Mesendoderm (in vitro differentiated cells): ENCODE measurements at regions not wholly inside any gene's neighbourhood (a gene's known extent, or its start where the extent isn't known, plus 50 kb on each side); places are given as distances from the start of the nearest gene placed in this dataset.

Experiments used
- DNase-seq: peaks from one replicate; pipeline ENCODE4 v3.0.0; 2013
- H2AK5ac ChIP-seq: 2 replicates; pipeline ENCODE4 v1.6.1; 2013; ENCODE audit warnings: low read length, inconsistent platforms
- H2BK120ac ChIP-seq: 2 replicates; pipeline ENCODE4 v1.6.1; 2013; ENCODE audit warnings: low read depth, mild to moderate bottlenecking, low read length, moderate library complexity, mixed read lengths
- H2BK15ac ChIP-seq: replicated peaks from 2 replicates; pipeline ENCODE4 v1.6.1; 2013; ENCODE audit warnings: low read depth, mild to moderate bottlenecking, moderate library complexity
- H2BK5ac ChIP-seq: 2 replicates; pipeline ENCODE4 v1.6.1; 2013; ENCODE audit warnings: low read length, inconsistent platforms
- H3K18ac ChIP-seq: 2 replicates; pipeline ENCODE4 v1.6.1; 2013; ENCODE audit warnings: mild to moderate bottlenecking, low read length, mixed read lengths
- H3K23ac ChIP-seq: one replicate; pipeline ENCODE4 v1.6.1; 2013; ENCODE audit warnings: low read length
- H3K27ac ChIP-seq: 2 replicates; pipeline ENCODE4 v1.5.1; 2013; ENCODE audit warnings: low read depth, mild to moderate bottlenecking, inconsistent platforms, low read length, moderate library complexity
- H3K27me3 ChIP-seq: 2 replicates; pipeline ENCODE4 v1.6.1; 2013; ENCODE audit warnings: low read length, control low read depth, mild to moderate bottlenecking, inconsistent platforms; ENCODE audit not compliant: insufficient read depth, poor library complexity
- H3K36me3 ChIP-seq: 2 replicates; pipeline ENCODE4 v1.6.1; 2013; ENCODE audit warnings: low read length, inconsistent platforms; ENCODE audit not compliant: control insufficient read depth, insufficient read depth
- H3K4ac ChIP-seq: one replicate; pipeline ENCODE4 v1.6.1; 2013; ENCODE audit warnings: low read depth, mild to moderate bottlenecking, low read length, moderate library complexity
- H3K4me1 ChIP-seq: 2 replicates; pipeline ENCODE4 v1.6.1; 2013; ENCODE audit warnings: low read depth, low read length, inconsistent platforms; ENCODE audit not compliant: control insufficient read depth
- H3K4me2 ChIP-seq: 2 replicates; pipeline ENCODE4 v1.6.1; 2013; ENCODE audit warnings: low read length
- H3K4me3 ChIP-seq: 2 replicates; pipeline ENCODE4 v1.5.1; 2013; ENCODE audit warnings: mild to moderate bottlenecking, low read length
- H3K56ac ChIP-seq: one replicate; pipeline ENCODE4 v1.6.1; 2013; ENCODE audit warnings: low read length
- H3K79me1 ChIP-seq: 2 replicates; pipeline ENCODE4 v1.6.1; 2013; ENCODE audit warnings: low read length, inconsistent platforms
- H3K79me2 ChIP-seq: 2 replicates; pipeline ENCODE4 v1.6.1; 2013; ENCODE audit warnings: mild to moderate bottlenecking, low read length; ENCODE audit not compliant: control insufficient read depth, insufficient read depth
- H3K9ac ChIP-seq: 2 replicates; pipeline ENCODE4 v1.6.1; 2013; ENCODE audit warnings: low read length, inconsistent platforms
- H4K5ac ChIP-seq: one replicate; pipeline ENCODE4 v1.6.1; 2013; ENCODE audit warnings: low read length
- H4K8ac ChIP-seq: one replicate; pipeline ENCODE4 v1.6.1; 2013; ENCODE audit warnings: low read depth, mild to moderate bottlenecking, control low read depth, low read length, moderate library complexity
- WGBS: extraction: QIAGEN DNeasy Blood & Tissue Kit; methylation state at CpG from one replicate; pipeline ENCODE4 v1.1.7; 2013; ENCODE audit warnings: low lambda C conversion rate, missing lambda C conversion rate; ENCODE audit not compliant: insufficient coverage; ENCODE audit errors: extremely low coverage; 5-methylcytosine and 5-hydroxymethylcytosine counted together

GRCh38 chr6:44614396-44614795 lies 226.9 kb downstream of the CDC5L start:
- no peak overlapping the region for H3K4me2 ChIP-seq
- H2BK5ac ChIP-seq = no peak overlapping the region
- no peak overlapping the region for H4K5ac ChIP-seq
- H3K9ac ChIP-seq = no peak overlapping the region
- no peak overlapping the region for H2AK5ac ChIP-seq
- H2BK120ac ChIP-seq = no peak overlapping the region
- no peak overlapping the region for H3K23ac ChIP-seq
- no peak for DNase-seq
- no peak overlapping the region for H3K4ac ChIP-seq
- H3K56ac ChIP-seq = no peak overlapping the region
- no peak overlapping the region for H3K4me3 ChIP-seq
- no peak overlapping the region for H2BK15ac ChIP-seq
- no peaks in the 10 kb centered on the region for H3K79me1 ChIP-seq
- H3K18ac ChIP-seq = no peak overlapping the region
- no peaks in the 10 kb centered on the region for H3K4me1 ChIP-seq
- no peak overlapping the region for H3K27ac ChIP-seq
- WGBS = no CpG with 5 or more reads among the region's 3 CpGs
- no peaks in the 10 kb centered on the region for H3K27me3 ChIP-seq
- H3K79me2 ChIP-seq = no peaks in the 10 kb centered on the region
- H3K36me3 ChIP-seq = no peaks in the 10 kb centered on the region
- no peak overlapping the region for H4K8ac ChIP-seq

DNA sequence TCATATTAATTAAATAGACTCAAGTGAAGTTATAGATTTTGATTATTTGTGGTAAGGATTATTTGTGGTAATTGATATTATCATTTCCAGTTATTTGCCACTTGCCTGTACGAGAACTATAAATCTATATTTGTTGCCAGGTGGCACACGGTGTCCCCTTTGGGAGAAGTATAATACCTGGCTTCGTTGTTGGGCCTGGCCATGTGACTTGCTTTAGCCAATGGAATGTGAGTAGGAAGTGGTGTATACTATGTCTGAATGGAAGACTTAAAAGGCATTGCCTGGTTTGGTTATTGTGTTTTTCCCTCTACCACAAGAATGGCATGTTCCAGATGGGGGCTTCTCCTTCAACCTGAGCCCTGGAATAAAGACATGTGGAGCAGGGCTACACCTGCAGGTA lies 228.1 kb downstream of the CDC5L start:
- H3K18ac ChIP-seq = no peak overlapping the region
- H4K8ac ChIP-seq = no peak overlapping the region
- H3K4me3 ChIP-seq = no peak overlapping the region
- H2BK15ac ChIP-seq = no peak overlapping the region
- H3K4me1 ChIP-seq = no peaks in the 10 kb centered on the region
- no peak overlapping the region for H3K27ac ChIP-seq
- no peak for DNase-seq
- H2AK5ac ChIP-seq = no peak overlapping the region
- H3K9ac ChIP-seq = no peak overlapping the region
- H3K4me2 ChIP-seq = no peak overlapping the region
- H3K4ac ChIP-seq = no peak overlapping the region
- H4K5ac ChIP-seq = no peak overlapping the region
- H2BK120ac ChIP-seq = no peak overlapping the region
- no peaks in the 10 kb centered on the region for H3K27me3 ChIP-seq
- H3K79me2 ChIP-seq = no peaks in the 10 kb centered on the region
- H3K79me1 ChIP-seq = no peaks in the 10 kb centered on the region
- no peak overlapping the region for H3K23ac ChIP-seq
- WGBS = no CpG with 5 or more reads among the region's 3 CpGs
- no peak overlapping the region for H3K56ac ChIP-seq
- no peak overlapping the region for H2BK5ac ChIP-seq
- no peaks in the 10 kb centered on the region for H3K36me3 ChIP-seq

- no CpG with 5 or more reads among the region's 7 CpGs for WGBS
- H2AK5ac ChIP-seq = no peak overlapping the region
- no peaks in the 10 kb centered on the region for H3K36me3 ChIP-seq
- no peak overlapping the region for H3K27ac ChIP-seq
- no peak overlapping the region for H4K8ac ChIP-seq
- H3K4me2 ChIP-seq = no peak overlapping the region
- no peaks in the 10 kb centered on the region for H3K4me1 ChIP-seq
- H3K4me3 ChIP-seq = no peak overlapping the region
- no peak overlapping the region for H2BK120ac ChIP-seq
- no peaks in the 10 kb centered on the region for H3K79me1 ChIP-seq
- no peak for DNase-seq
- H3K18ac ChIP-seq = no peak overlapping the region
- H4K5ac ChIP-seq = no peak overlapping the region
- no peak overlapping the region for H3K23ac ChIP-seq
- no peak overlapping the region for H3K9ac ChIP-seq
- H3K79me2 ChIP-seq = no peaks in the 10 kb centered on the region
- no peak overlapping the region for H2BK5ac ChIP-seq
- no peak overlapping the region for H2BK15ac ChIP-seq
- H3K4ac ChIP-seq = no peak overlapping the region
- H3K56ac ChIP-seq = no peak overlapping the region
- H3K27me3 ChIP-seq = no peaks in the 10 kb centered on the region
These were observed 229.9 kb downstream of the CDC5L start for GRCh38 chr6:44617416-44617815.

DNA sequence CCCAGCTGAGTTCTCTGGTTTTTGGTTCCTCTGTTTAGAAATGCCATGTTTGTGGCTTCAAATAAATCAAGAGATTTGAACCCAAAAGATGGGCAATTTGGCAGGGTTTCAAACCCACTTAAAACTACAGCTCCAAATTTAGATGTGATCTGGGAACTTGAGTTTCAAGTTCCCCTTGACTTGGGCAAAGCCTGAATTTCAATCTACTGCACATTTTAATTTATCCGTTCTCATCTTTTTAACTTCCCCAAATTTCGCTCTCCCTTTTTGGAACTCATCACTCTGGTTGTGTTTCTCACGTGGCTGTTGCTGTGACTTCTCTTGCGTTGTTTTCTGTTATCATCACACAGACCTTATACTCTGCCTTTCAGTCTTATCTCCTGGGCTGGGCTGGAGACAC lies 230.9 kb downstream of the CDC5L start:
- Histone ChIP-seq H3K4me2 (no peak overlapping the region), H3K79me2 (no peaks in the 10 kb centered on the region), H2AK5ac (no peak overlapping the region), H4K5ac (no peak overlapping the region), H3K4me3 (no peak overlapping the region), H3K27ac (no peak overlapping the region), H3K36me3 (no peaks in the 10 kb centered on the region), H3K27me3 (no peaks in the 10 kb centered on the region), H3K4ac (no peak overlapping the region), H3K23ac (no peak overlapping the region), H3K18ac (no peak overlapping the region), H3K79me1 (no peaks in the 10 kb centered on the region), H2BK15ac (no peak overlapping the region), H2BK120ac (no peak overlapping the region), H2BK5ac (no peak overlapping the region), H4K8ac (no peak overlapping the region), H3K4me1 (no peaks in the 10 kb centered on the region), H3K56ac (no peak overlapping the region), H3K9ac (no peak overlapping the region)
- no CpG with 5 or more reads among the region's 4 CpGs for WGBS
- no peak for DNase-seq

DNA sequence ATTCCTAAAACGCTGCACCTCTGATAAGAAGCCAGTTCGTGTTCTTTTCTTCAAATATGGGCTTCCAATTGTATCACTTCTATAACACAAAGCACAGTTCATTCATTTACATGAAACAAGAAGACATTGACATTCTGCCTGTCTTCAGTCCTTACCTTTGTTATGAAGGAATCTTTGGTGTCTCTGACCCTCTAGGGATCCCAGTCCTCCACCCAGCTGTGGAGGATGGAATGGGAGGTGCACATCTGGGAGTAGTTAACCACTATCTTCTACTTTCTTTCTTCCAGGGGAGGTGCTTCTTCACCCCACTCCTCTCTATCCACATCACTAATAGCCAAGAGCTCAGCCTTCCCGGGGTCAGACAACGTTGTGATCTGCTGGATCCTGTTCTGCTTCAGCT lies 233.4 kb downstream of the CDC5L start:
- H2BK5ac ChIP-seq = no peak overlapping the region
- no CpG with 5 or more reads among the region's 4 CpGs for WGBS
- no peak overlapping the region for H2AK5ac ChIP-seq
- no peak overlapping the region for H2BK120ac ChIP-seq
- no peak overlapping the region for H3K4me2 ChIP-seq
- H3K79me1 ChIP-seq = no peaks in the 10 kb centered on the region
- H3K18ac ChIP-seq = no peak overlapping the region
- H4K8ac ChIP-seq = no peak overlapping the region
- no peak for DNase-seq
- H3K56ac ChIP-seq = no peak overlapping the region
- peaks cover 9% of the 10 kb centered on the region for H3K4me1 ChIP-seq
- no peak overlapping the region for H3K4me3 ChIP-seq
- no peak overlapping the region for H2BK15ac ChIP-seq
- no peak overlapping the region for H4K5ac ChIP-seq
- H3K27me3 ChIP-seq = no peaks in the 10 kb centered on the region
- H3K27ac ChIP-seq = no peak overlapping the region
- H3K9ac ChIP-seq = no peak overlapping the region
- H3K4ac ChIP-seq = no peak overlapping the region
- no peak overlapping the region for H3K23ac ChIP-seq
- no peaks in the 10 kb centered on the region for H3K79me2 ChIP-seq
- H3K36me3 ChIP-seq = no peaks in the 10 kb centered on the region

- Histone ChIP-seq H4K5ac (no peak overlapping the region), H2AK5ac (no peak overlapping the region), H2BK5ac (no peak overlapping the region), H3K4me2 (no peak overlapping the region), H3K4me1 (peaks cover 9% of the 10 kb centered on the region), H2BK15ac (no peak overlapping the region), H4K8ac (no peak overlapping the region), H3K18ac (no peak overlapping the region), H3K23ac (no peak overlapping the region), H3K9ac (no peak overlapping the region), H3K4ac (no peak overlapping the region), H3K27me3 (no peaks in the 10 kb centered on the region), H3K79me2 (no peaks in the 10 kb centered on the region), H3K79me1 (no peaks in the 10 kb centered on the region), H3K56ac (no peak overlapping the region), H3K36me3 (no peaks in the 10 kb centered on the region), H3K4me3 (no peak overlapping the region), H3K27ac (no peak overlapping the region), H2BK120ac (no peak overlapping the region)
- no CpG with 5 or more reads among the region's 2 CpGs for WGBS
- DNase-seq = no peak
These were observed 234.3 kb downstream of the CDC5L start for GRCh38 chr6:44621846-44622245.
